ENCODE measurements at regions not wholly inside any gene's neighbourhood (a gene's known extent, or its start where the extent isn't known, plus 50 kb on each side); places are given as distances from the start of the nearest gene placed in this dataset.

- intact Hi-C loops (cut with DNase I), result no loop called here
- H3K9me3 ChIP-seq, result no peaks in the 10 kb centered on the region
- H3K4me3 ChIP-seq, result no peak overlapping the region
- H3K36me3 ChIP-seq, result no peaks in the 10 kb centered on the region
- no peaks in the 10 kb centered on the region for H3K27me3 ChIP-seq (replicated peaks; ENCODE audit: insufficient read depth)
- H3K4me1 ChIP-seq (replicated peaks), result no peaks in the 10 kb centered on the region
- H3K27ac ChIP-seq, result no peak overlapping the region
- 94% methylated on average over 3 of the region's 3 CpGs for WGBS
- no peak for DNase-seq (ENCODE audit: low spot score)
- TF ChIP-seq POLR2A (IDR thresholded peaks at IDR 0.05) (no peak), CTCF (IDR thresholded peaks at IDR 0.05) (no peak), POLR2AphosphoS5 (IDR thresholded peaks at IDR 0.05) (no peak)
Observed at GRCh38 chr7:51481421-51481820, 164.8 kb upstream of the COBL start.

- TF ChIP-seq POLR2A (IDR thresholded peaks at IDR 0.05), result no peak
- TF ChIP-seq CTCF (IDR thresholded peaks at IDR 0.05), result no peak
- no peak for TF ChIP-seq POLR2AphosphoS5 (IDR thresholded peaks at IDR 0.05)
- no peak for DNase-seq (ENCODE audit: low spot score)
- intact Hi-C loops (cut with DNase I), result no loop called here
- H3K27me3 ChIP-seq (replicated peaks; ENCODE audit: insufficient read depth), result no peaks in the 10 kb centered on the region
- no peaks in the 10 kb centered on the region for H3K4me1 ChIP-seq (replicated peaks)
- no peaks in the 10 kb centered on the region for H3K36me3 ChIP-seq
- 94% methylated on average over 17 of the region's 17 CpGs for WGBS
- H3K4me3 ChIP-seq, result no peak overlapping the region
- no peaks in the 10 kb centered on the region for H3K9me3 ChIP-seq
- H3K27ac ChIP-seq, result no peak overlapping the region
Observed at GRCh38 chr7:51477819-51478218, 161.2 kb upstream of the COBL start.

GRCh38 chr7:51477323-51477722 lies 160.7 kb upstream of the COBL start:
- DNase-seq (ENCODE audit: low spot score), result no peak
- Histone ChIP-seq H3K27ac (no peak overlapping the region), H3K4me3 (no peak overlapping the region), H3K27me3 (replicated peaks; ENCODE audit: insufficient read depth) (no peaks in the 10 kb centered on the region), H3K36me3 (no peaks in the 10 kb centered on the region), H3K4me1 (replicated peaks) (no peaks in the 10 kb centered on the region), H3K9me3 (no peaks in the 10 kb centered on the region)
- intact Hi-C loops (cut with DNase I), result no loop called here
- WGBS, result 95% methylated on average over 8 of the region's 8 CpGs
- TF ChIP-seq POLR2A (IDR thresholded peaks at IDR 0.05), result no peak
- no peak for TF ChIP-seq CTCF (IDR thresholded peaks at IDR 0.05)
- no peak for TF ChIP-seq POLR2AphosphoS5 (IDR thresholded peaks at IDR 0.05)

GRCh38 chr7:51476026-51476425 lies 159.4 kb upstream of the COBL start:
- WGBS, result 65% methylated on average over 13 of the region's 13 CpGs
- H3K4me3 ChIP-seq, result no peak overlapping the region

More at GRCh38 chr7:51476026-51476425, 159.4 kb upstream of the COBL start:
- no peak for DNase-seq (ENCODE audit: low spot score)
- intact Hi-C loops (cut with DNase I), result no loop called here
- Histone ChIP-seq H3K27me3 (replicated peaks; ENCODE audit: insufficient read depth) (no peaks in the 10 kb centered on the region), H3K36me3 (no peaks in the 10 kb centered on the region), H3K27ac (no peak overlapping the region), H3K4me1 (replicated peaks) (no peaks in the 10 kb centered on the region), H3K9me3 (no peaks in the 10 kb centered on the region)
- TF ChIP-seq POLR2AphosphoS5 (IDR thresholded peaks at IDR 0.05), result no peak
- TF ChIP-seq CTCF (IDR thresholded peaks at IDR 0.05), result no peak
- TF ChIP-seq POLR2A (IDR thresholded peaks at IDR 0.05), result no peak
